ENCODE measurements at regions not wholly inside any gene's neighbourhood (a gene's known extent, or its start where the extent isn't known, plus 50 kb on each side); places are given as distances from the start of the nearest gene placed in this dataset.

DNA sequence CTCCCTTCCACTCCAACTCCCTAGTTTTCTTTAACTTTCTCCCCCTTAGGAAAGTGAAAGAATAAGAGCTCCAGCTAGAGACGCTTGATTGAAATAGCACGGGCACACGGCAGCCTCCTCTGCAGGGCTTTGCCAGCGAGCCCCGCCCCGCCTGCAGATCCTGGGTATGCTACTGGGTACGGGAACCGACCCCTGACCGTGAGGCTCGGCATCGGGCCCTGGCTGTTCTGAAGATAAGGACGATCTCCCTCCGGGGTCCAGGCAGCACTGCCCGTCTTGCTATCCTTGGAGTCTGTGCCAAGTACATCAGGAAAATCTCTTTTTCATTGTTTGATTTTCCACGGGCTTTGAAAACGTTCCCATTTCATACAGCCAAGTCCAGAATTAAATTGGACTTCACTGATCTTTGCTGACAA is 284.5 kb downstream of the MTX2 start:
- TF ChIP-seq, protein P1, sequence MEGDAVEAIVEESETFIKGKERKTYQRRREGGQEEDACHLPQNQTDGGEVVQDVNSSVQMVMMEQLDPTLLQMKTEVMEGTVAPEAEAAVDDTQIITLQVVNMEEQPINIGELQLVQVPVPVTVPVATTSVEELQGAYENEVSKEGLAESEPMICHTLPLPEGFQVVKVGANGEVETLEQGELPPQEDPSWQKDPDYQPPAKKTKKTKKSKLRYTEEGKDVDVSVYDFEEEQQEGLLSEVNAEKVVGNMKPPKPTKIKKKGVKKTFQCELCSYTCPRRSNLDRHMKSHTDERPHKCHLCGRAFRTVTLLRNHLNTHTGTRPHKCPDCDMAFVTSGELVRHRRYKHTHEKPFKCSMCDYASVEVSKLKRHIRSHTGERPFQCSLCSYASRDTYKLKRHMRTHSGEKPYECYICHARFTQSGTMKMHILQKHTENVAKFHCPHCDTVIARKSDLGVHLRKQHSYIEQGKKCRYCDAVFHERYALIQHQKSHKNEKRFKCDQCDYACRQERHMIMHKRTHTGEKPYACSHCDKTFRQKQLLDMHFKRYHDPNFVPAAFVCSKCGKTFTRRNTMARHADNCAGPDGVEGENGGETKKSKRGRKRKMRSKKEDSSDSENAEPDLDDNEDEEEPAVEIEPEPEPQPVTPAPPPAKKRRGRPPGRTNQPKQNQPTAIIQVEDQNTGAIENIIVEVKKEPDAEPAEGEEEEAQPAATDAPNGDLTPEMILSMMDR (IDR thresholded peaks at IDR 0.05; ENCODE audit: partially characterized antibody, unreplicated experiment) = no peak
- Mint-ChIP-seq H3K9me3 (ENCODE audit: unreplicated experiment) (no peaks in the 10 kb centered on the region), H3K4me1 (ENCODE audit: low read depth, unreplicated experiment) (peaks cover 5% of the 10 kb centered on the region), H3K36me3 (ENCODE audit: unreplicated experiment) (no peaks in the 10 kb centered on the region), H3K27me3 (ENCODE audit: unreplicated experiment) (peaks cover 2% of the 10 kb centered on the region), H3K27ac (ENCODE audit: unreplicated experiment) (peak overlapping the region; percentile 77), H3K4me3 (ENCODE audit: unreplicated experiment) (peak overlapping the region; percentile 76)
- DNase-seq = peak; percentile 27

DNA sequence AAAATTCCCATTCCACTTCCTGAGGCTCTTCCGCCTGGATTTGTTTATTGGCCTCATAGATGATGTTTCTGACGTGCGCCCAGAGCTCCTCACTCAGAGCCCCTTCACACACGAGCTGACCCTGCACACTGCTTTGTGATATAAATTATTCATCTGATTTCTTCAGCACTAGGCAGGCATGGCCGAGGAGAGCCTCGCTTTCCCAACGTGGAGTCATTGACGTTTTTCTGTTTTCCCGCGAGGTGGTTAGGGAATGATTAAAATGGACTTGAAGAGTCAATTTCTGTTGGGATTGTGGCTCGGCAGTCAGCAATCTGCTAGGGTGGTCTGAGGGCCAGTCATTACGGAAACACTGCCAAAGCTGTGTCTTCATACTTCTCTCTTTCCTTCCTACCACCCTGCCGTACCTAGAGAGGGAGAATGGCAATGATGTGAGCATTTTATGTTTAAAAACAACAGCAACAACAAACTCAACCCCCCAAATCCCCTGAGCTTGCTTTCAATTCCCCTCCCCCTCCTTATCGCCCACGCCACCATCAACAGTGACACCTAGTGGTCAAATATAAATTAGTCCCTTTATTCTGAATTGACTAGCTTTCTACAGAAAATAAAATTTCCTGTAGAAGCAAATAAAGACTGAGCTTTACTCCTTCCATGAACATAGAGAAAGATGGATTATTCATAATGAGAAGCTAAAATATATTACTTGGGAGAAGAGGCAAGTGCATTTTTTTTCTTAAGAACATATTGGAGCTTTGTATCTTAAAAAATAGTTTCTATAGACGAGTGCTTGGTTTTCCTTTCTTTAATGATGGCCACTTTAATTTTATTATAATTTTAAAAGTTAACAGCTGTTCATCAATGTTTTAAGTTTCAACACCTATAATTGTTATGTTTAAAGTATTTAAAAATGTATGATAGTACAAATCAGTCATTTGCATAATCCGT is 285.1 kb downstream of the MTX2 start:
- Mint-ChIP-seq H3K27me3 (ENCODE audit: unreplicated experiment) (peaks cover 2% of the 10 kb centered on the region), H3K4me3 (ENCODE audit: unreplicated experiment) (peak overlapping the region; percentile 76), H3K4me1 (ENCODE audit: low read depth, unreplicated experiment) (peaks cover 7% of the 10 kb centered on the region), H3K9me3 (ENCODE audit: unreplicated experiment) (no peaks in the 10 kb centered on the region), H3K36me3 (ENCODE audit: unreplicated experiment) (no peaks in the 10 kb centered on the region), H3K27ac (ENCODE audit: unreplicated experiment) (peak overlapping the region; percentile 77)
- TF ChIP-seq, protein P1 (IDR thresholded peaks at IDR 0.05; ENCODE audit: partially characterized antibody, unreplicated experiment) = peak; percentile 94
- DNase-seq = peak; percentile 36

DNA sequence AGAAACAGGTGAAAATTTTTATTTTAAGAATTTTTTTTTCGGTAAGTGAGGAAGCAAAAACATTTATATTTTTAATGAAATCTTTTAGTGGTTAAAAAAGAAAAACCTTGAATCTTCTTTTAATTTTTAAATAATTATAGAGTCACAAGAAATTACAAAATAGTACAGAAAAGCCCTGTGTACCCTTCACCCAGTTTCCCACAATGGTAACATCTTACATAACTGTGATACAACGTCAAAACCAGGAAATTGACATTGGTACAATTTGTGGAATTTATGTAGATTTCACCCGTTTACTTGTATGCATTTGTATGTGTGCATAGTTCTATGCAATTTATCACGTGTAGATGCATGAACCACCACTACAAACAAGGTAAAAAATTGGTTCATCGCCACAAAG is 285.9 kb downstream of the MTX2 start:
- no peak overlapping the region for H3K4me3 Mint-ChIP-seq (ENCODE audit: unreplicated experiment)

DNA sequence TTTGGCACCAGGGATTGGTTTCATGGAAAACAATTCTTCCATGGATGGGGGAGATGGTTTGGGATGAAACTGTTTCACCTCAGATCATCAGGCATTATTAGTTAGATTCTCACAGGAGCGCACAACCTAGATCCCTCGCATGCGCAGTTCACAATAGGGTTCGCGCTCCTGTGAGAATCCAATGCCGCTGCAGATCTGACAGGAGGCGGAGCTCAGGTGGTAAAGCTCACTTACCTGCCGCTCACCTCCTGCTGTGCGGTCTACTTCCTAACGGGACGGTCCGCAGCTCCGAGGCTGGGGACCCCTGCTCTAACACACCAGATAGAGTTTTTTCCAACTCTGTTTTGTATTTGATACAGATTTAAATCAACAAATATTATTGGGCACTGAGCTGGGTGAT is 286.5 kb downstream of the MTX2 start:
- H3K4me1 Mint-ChIP-seq (ENCODE audit: low read depth, unreplicated experiment) = peaks cover 12% of the 10 kb centered on the region
- TF ChIP-seq, protein P1 (IDR thresholded peaks at IDR 0.05; ENCODE audit: partially characterized antibody, unreplicated experiment) = no peak
- peaks cover 3% of the 10 kb centered on the region for H3K27me3 Mint-ChIP-seq (ENCODE audit: unreplicated experiment)
- no peaks in the 10 kb centered on the region for H3K36me3 Mint-ChIP-seq (ENCODE audit: unreplicated experiment)
- no peak for DNase-seq
- no peak overlapping the region for H3K4me3 Mint-ChIP-seq (ENCODE audit: unreplicated experiment)
- H3K27ac Mint-ChIP-seq (ENCODE audit: unreplicated experiment) = no peak overlapping the region
- no peaks in the 10 kb centered on the region for H3K9me3 Mint-ChIP-seq (ENCODE audit: unreplicated experiment)

More for the DNA sequence above, 285.9 kb downstream of the MTX2 start:
- peaks cover 12% of the 10 kb centered on the region for H3K4me1 Mint-ChIP-seq (ENCODE audit: low read depth, unreplicated experiment)
- no peak for DNase-seq
- peaks cover 2% of the 10 kb centered on the region for H3K27me3 Mint-ChIP-seq (ENCODE audit: unreplicated experiment)
- no peaks in the 10 kb centered on the region for H3K36me3 Mint-ChIP-seq (ENCODE audit: unreplicated experiment)
- H3K9me3 Mint-ChIP-seq (ENCODE audit: unreplicated experiment) = no peaks in the 10 kb centered on the region
- TF ChIP-seq, protein P1 (IDR thresholded peaks at IDR 0.05; ENCODE audit: partially characterized antibody, unreplicated experiment) = no peak
- H3K27ac Mint-ChIP-seq (ENCODE audit: unreplicated experiment) = no peak overlapping the region

DNA sequence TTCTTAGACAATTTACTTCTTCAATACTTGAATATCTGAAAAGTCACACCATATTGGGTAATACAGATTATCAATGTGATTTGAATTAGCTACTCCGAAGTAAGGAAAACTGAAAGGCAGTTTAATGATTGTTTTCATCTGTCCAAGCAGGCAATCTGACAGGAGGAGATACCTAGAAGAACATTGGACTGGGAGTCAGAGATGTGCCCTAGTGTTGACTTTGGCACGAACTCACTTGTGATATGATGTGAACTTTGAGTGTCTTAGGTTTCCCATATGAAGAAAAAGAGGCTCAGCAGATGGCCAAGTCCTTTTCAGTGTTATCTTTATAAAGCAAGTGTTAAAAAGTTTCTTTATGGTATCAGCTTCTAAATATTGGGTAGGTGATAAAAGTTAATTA is 287.1 kb downstream of the MTX2 start:
- Mint-ChIP-seq H3K27ac (ENCODE audit: unreplicated experiment) (no peak overlapping the region), H3K4me1 (ENCODE audit: low read depth, unreplicated experiment) (peaks cover 12% of the 10 kb centered on the region), H3K36me3 (ENCODE audit: unreplicated experiment) (no peaks in the 10 kb centered on the region), H3K27me3 (ENCODE audit: unreplicated experiment) (peaks cover 3% of the 10 kb centered on the region), H3K4me3 (ENCODE audit: unreplicated experiment) (no peak overlapping the region), H3K9me3 (ENCODE audit: unreplicated experiment) (no peaks in the 10 kb centered on the region)
- DNase-seq = no peak
- TF ChIP-seq, protein P1 (IDR thresholded peaks at IDR 0.05; ENCODE audit: partially characterized antibody, unreplicated experiment) = no peak
